ENCODE measurements at regions not wholly inside any gene's neighbourhood (a gene's known extent, or its start where the extent isn't known, plus 50 kb on each side); places are given as distances from the start of the nearest gene placed in this dataset.

DNA sequence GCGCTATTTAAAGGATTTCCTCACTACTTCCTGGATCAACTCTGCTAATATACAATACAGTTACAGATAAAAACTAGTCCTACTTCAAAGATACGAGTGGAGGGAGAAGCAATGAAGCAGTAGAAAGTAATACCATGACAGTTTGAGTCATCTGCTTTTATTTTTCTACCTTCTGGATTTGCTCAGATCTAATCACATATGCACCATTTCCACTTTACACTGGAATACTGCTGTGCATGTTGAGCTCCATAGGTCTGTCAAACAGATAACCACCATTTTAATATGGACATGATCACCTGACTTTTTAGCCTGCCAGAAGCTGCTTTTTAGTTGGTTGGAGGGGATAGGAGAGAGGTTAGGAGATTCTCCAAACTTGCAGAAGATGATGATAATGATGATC is 92.5 kb downstream of the MMUT start:
- Histone ChIP-seq H3K4me1 (ENCODE audit: insufficient read depth, low read length) (no peaks in the 10 kb centered on the region), H3K4me2 (ENCODE audit: insufficient read depth, low read length) (no peak overlapping the region), H3K36me3 (ENCODE audit: insufficient read depth, low read length) (no peaks in the 10 kb centered on the region), H4K20me1 (ENCODE audit: insufficient read depth, low read length) (no peaks in the 10 kb centered on the region), H3K9me3 (ENCODE audit: low read depth, low read length) (no peaks in the 10 kb centered on the region), H3K27ac (ENCODE audit: low read depth, low read length) (no peak overlapping the region), H3K27me3 (ENCODE audit: insufficient read depth, low read length) (no peaks in the 10 kb centered on the region), H2AFZ (ENCODE audit: low read length) (no peak overlapping the region), H3K79me2 (ENCODE audit: insufficient read depth, low read length) (no peaks in the 10 kb centered on the region), H3K4me3 (ENCODE audit: insufficient read depth, low read length) (no peak overlapping the region)
- TF ChIP-seq, protein P1, sequence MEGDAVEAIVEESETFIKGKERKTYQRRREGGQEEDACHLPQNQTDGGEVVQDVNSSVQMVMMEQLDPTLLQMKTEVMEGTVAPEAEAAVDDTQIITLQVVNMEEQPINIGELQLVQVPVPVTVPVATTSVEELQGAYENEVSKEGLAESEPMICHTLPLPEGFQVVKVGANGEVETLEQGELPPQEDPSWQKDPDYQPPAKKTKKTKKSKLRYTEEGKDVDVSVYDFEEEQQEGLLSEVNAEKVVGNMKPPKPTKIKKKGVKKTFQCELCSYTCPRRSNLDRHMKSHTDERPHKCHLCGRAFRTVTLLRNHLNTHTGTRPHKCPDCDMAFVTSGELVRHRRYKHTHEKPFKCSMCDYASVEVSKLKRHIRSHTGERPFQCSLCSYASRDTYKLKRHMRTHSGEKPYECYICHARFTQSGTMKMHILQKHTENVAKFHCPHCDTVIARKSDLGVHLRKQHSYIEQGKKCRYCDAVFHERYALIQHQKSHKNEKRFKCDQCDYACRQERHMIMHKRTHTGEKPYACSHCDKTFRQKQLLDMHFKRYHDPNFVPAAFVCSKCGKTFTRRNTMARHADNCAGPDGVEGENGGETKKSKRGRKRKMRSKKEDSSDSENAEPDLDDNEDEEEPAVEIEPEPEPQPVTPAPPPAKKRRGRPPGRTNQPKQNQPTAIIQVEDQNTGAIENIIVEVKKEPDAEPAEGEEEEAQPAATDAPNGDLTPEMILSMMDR (IDR thresholded peaks at IDR 0.05; ENCODE audit: extremely low read depth, low read depth, low read length), result no peak
- no peak for DNase-seq (ENCODE audit: insufficient read length, low spot score, missing footprints)

DNA sequence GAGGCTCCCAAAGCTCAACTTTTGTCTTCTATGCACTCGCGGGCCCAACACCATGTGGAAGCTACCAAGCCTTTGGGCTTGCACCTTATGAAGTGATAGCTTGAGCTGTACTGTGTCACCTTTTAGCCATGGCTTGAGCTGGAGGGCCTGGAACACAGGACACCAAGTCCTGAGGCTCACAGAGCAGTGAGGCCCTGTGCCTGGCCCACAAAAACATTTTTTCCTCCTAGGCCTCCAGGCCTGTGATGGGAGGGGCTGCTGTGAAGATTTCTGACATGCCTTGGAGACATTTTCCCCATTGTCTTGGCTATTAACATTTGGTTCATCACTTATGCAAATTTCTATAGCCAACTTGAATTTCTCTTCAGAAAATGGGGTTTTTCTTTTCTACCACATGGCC is 96.5 kb downstream of the MMUT start:
- Histone ChIP-seq H3K4me3 (ENCODE audit: insufficient read depth, low read length) (no peak overlapping the region), H4K20me1 (ENCODE audit: insufficient read depth, low read length) (no peaks in the 10 kb centered on the region), H3K79me2 (ENCODE audit: insufficient read depth, low read length) (no peaks in the 10 kb centered on the region), H3K36me3 (ENCODE audit: insufficient read depth, low read length) (no peaks in the 10 kb centered on the region), H3K4me1 (ENCODE audit: insufficient read depth, low read length) (no peaks in the 10 kb centered on the region), H3K9me3 (ENCODE audit: low read depth, low read length) (no peaks in the 10 kb centered on the region), H3K27me3 (ENCODE audit: insufficient read depth, low read length) (no peaks in the 10 kb centered on the region), H3K27ac (ENCODE audit: low read depth, low read length) (no peak overlapping the region), H2AFZ (ENCODE audit: low read length) (no peak overlapping the region), H3K4me2 (ENCODE audit: insufficient read depth, low read length) (no peak overlapping the region)
- no peak for DNase-seq (ENCODE audit: insufficient read length, low spot score, missing footprints)
- TF ChIP-seq, protein P1 (IDR thresholded peaks at IDR 0.05; ENCODE audit: extremely low read depth, low read depth, low read length), result no peak

DNA sequence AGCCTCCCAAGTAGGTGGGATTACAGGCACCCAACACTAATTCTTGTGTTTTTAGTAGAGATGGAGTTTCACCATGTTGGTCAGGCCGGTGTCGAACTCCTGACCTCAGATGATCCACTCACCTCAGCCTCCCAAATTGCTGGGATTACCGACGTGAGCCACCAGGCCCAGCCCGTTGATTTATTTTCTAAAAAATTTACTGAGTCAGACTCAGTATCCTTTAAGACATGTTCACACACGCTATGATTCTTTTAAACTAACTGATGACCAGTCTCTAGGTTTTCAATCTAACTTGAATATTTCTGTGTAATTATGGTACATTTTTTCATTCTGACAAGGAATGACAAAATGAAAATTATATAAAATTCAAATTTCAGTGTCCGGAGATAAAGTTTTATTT is 114.5 kb downstream of the MMUT start:
- H3K27ac ChIP-seq (ENCODE audit: low read depth, low read length), result no peak overlapping the region
- no peaks in the 10 kb centered on the region for H3K4me1 ChIP-seq (ENCODE audit: insufficient read depth, low read length)
- no peaks in the 10 kb centered on the region for H3K27me3 ChIP-seq (ENCODE audit: insufficient read depth, low read length)
- no peak overlapping the region for H3K4me2 ChIP-seq (ENCODE audit: insufficient read depth, low read length)
- no peaks in the 10 kb centered on the region for H4K20me1 ChIP-seq (ENCODE audit: insufficient read depth, low read length)
- H3K79me2 ChIP-seq (ENCODE audit: insufficient read depth, low read length), result no peaks in the 10 kb centered on the region
- no peaks in the 10 kb centered on the region for H3K9me3 ChIP-seq (ENCODE audit: low read depth, low read length)
- H2AFZ ChIP-seq (ENCODE audit: low read length), result no peak overlapping the region
- no peak overlapping the region for H3K4me3 ChIP-seq (ENCODE audit: insufficient read depth, low read length)
- TF ChIP-seq, protein P1 (IDR thresholded peaks at IDR 0.05; ENCODE audit: extremely low read depth, low read depth, low read length), result no peak
- H3K36me3 ChIP-seq (ENCODE audit: insufficient read depth, low read length), result no peaks in the 10 kb centered on the region
- DNase-seq (ENCODE audit: insufficient read length, low spot score, missing footprints), result no peak

DNA sequence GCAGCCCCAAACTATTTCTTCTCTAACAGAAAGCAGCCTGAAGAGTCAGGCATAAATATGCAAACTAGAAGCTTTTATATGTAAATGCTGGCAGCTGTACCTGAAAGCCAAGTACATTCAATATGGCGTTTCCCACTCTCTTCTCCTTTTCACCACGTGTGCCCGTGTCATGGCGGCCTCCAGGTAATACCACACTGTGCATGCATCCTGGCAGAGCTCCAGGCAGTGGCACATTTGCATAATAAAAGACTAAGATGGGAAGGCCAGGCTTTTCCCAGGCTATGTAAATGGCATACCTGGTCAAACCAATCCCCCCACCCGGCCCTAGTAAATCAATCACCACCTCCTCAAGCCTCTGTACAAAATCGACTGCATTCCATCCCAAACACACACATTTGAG is 120.6 kb downstream of the MMUT start:
- H3K79me2 ChIP-seq (ENCODE audit: insufficient read depth, low read length), result no peaks in the 10 kb centered on the region
- no peaks in the 10 kb centered on the region for H3K36me3 ChIP-seq (ENCODE audit: insufficient read depth, low read length)
- H3K4me3 ChIP-seq (ENCODE audit: insufficient read depth, low read length), result no peak overlapping the region
- no peaks in the 10 kb centered on the region for H4K20me1 ChIP-seq (ENCODE audit: insufficient read depth, low read length)
- H3K4me2 ChIP-seq (ENCODE audit: insufficient read depth, low read length), result no peak overlapping the region
- no peak overlapping the region for H3K27ac ChIP-seq (ENCODE audit: low read depth, low read length)
- no peaks in the 10 kb centered on the region for H3K4me1 ChIP-seq (ENCODE audit: insufficient read depth, low read length)
- TF ChIP-seq, protein P1 (IDR thresholded peaks at IDR 0.05; ENCODE audit: extremely low read depth, low read depth, low read length), result no peak
- H2AFZ ChIP-seq (ENCODE audit: low read length), result no peak overlapping the region
- no peaks in the 10 kb centered on the region for H3K9me3 ChIP-seq (ENCODE audit: low read depth, low read length)
- DNase-seq (ENCODE audit: insufficient read length, low spot score, missing footprints), result no peak
- no peaks in the 10 kb centered on the region for H3K27me3 ChIP-seq (ENCODE audit: insufficient read depth, low read length)

All from osteoblast (primary cell).